Cardiac fibroblast (primary cell): ENCODE measurements at regions not wholly inside any gene's neighbourhood (a gene's known extent, or its start where the extent isn't known, plus 50 kb on each side); places are given as distances from the start of the nearest gene placed in this dataset.

Experiments used
- DNase-seq, 2 donors: peaks; one replicate each; pipeline versions ENCODE4 v3.0.0 to v3.0.0-alpha.2; 2010; ENCODE audit warnings: low read depth in 2 of 2
- H3K4me3 ChIP-seq, 2 donors: replicated peaks in 1 of 2; 1 replicate in 1 of 2; 2 replicates in 1 of 2; pipeline ENCODE4 v1.5.1; 2011; ENCODE audit warnings: low read depth in 2 of 2, low read length in 2 of 2, mild to moderate bottlenecking in 2 of 2, moderate library complexity in 1 of 2
- TF ChIP-seq, protein P1 (sequence below): IDR thresholded peaks from one replicate; pipeline ENCODE4 v1.5.1; 2011; ENCODE audit warnings: low read depth, mild to moderate bottlenecking, low read length, inconsistent platforms

DNA sequence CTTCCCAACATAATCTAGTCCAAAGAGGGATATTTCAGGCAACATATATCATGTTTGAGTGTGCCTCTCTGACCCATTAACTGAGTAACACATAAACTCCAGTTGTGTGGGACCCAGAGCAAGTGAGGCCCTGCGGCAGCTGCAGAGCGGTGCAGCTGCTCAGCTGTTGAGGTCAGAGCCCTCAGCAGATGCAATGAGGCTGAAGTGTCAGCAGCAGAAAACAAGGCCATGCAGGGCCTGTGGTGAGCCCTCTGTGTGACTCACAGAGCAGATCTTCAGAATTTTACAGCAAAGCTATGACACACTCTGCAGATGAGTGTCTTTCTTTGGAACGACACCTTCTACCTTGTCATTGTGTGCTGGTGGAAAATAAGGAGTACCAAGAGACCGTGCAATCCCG is 168.5 kb downstream of the CBLN2 start:
- TF ChIP-seq, protein P1, sequence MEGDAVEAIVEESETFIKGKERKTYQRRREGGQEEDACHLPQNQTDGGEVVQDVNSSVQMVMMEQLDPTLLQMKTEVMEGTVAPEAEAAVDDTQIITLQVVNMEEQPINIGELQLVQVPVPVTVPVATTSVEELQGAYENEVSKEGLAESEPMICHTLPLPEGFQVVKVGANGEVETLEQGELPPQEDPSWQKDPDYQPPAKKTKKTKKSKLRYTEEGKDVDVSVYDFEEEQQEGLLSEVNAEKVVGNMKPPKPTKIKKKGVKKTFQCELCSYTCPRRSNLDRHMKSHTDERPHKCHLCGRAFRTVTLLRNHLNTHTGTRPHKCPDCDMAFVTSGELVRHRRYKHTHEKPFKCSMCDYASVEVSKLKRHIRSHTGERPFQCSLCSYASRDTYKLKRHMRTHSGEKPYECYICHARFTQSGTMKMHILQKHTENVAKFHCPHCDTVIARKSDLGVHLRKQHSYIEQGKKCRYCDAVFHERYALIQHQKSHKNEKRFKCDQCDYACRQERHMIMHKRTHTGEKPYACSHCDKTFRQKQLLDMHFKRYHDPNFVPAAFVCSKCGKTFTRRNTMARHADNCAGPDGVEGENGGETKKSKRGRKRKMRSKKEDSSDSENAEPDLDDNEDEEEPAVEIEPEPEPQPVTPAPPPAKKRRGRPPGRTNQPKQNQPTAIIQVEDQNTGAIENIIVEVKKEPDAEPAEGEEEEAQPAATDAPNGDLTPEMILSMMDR, result no peak
- DNase-seq, result no peak

DNA sequence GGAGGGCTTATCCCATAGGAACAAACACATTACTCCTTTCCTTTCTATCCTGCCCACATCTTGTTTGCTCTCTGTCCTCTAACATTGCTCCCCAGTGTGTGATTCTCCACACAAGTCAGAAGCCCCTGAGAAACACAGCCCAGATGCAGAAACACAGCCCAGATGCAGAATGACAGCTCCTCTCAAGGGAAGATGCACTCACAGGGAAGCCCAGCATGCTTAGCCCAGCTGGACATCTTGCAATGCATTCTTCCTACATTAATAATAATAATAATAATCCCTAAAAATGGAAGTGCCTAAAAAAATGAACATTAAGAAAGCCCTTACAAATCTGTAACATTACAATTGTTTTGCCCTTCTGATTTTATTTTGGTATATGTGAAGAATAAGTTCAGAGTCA is 172.1 kb downstream of the CBLN2 start:
- TF ChIP-seq, protein P1, result no peak
- H3K4me3 ChIP-seq, result no peak overlapping the region

More for the DNA sequence above, 168.5 kb downstream of the CBLN2 start:
- no peak overlapping the region for H3K4me3 ChIP-seq

DNA sequence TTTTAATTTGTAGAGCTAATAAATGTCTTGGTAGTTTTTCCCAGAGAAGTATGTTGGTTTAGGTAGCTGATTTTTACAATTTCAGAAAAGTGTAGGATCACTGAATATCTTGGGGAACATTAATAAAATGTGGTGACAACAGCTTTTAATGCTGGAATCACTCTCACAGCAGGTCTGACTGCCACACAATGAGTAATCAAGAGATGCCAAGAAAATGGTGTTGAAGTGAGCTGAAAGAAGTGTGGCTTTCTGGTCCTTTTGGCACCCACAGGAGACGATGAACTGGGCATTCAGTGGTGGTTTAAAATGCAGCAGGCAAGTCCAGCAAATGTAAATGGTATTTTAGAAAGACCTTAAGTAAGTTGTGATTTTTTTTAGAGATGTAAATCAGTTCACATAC is 175.8 kb downstream of the CBLN2 start:
- H3K4me3 ChIP-seq, result no peak overlapping the region
- DNase-seq, result no peak
- TF ChIP-seq, protein P1, result no peak

More for the DNA sequence above, 172.1 kb downstream of the CBLN2 start:
- no peak for DNase-seq

DNA sequence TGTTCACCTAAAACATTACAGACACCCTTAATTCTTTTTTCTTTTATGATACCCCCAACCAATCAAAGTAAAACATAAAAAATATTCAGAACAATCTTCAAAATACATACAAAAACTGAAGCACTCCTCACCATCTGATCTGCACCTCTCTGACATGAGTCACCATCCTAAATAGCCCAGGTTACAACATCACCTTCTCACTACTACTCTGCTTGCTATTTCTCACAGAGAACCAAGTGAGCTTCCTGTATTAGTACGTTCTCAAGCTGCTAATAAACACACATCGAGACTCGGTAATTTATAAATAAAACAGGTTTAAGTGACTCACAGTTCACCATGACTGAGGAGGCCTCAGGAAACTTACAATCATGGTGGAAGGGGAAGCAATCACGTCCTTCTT is 183.5 kb downstream of the CBLN2 start:
- no peak overlapping the region for H3K4me3 ChIP-seq
- TF ChIP-seq, protein P1, result no peak
- DNase-seq, result no peak

DNA sequence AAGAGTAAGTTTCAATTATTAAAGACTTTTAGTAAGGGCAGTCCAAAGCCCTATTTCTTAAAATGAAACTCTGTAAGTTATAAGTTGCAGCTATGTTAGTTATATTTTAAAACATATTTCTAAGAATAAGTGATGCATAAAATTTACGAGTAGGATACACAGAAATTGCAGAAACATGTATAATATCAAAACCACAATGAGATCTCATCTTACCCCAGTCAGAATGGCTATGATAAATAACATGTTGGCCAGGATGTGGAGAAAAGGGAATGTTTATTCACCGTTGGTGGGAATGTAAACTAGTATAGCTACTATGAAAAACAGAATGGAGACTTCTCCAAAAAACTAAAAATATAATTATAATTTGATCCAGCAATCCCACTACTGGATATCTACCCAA is 201.2 kb downstream of the CBLN2 start:
- no peak overlapping the region for H3K4me3 ChIP-seq
- TF ChIP-seq, protein P1, result no peak
- DNase-seq, result no peak

DNA sequence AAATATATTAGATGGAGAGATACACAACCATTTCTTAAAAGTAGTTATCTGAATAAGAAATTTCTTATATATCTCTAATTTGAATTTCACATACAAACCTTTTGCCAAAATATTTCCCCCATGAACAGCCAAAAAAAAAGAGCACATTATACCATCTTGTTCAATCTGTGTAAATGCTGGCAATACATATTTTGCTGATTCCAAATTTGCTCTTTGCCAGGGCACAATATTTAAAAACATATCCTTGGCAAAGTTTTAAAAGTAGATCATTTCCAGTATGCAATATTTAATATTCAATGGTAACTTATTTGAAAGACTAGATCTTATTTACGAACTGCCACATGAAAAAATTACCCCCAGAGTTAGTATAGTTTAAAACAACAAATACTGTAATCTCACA is 204.2 kb downstream of the CBLN2 start:
- no peak for DNase-seq
- H3K4me3 ChIP-seq, result no peak overlapping the region
- TF ChIP-seq, protein P1, result no peak

DNA sequence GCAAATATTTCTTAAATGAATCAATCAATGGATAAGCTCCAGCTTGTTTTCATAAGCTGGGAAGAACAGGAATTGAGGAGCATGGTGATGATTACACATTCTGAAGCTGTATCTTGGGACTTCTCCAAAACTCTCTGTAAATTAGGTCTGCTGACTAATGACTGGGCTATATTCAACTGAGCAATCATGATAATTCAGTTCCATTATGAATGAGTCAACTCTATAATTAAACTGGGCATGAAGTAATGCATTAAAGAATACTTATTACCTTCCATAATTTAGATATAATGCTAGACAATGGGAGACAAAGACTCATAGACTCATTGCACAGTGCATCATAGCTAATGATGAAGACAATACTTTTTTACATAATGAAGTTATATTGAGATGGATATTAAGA is 207.4 kb downstream of the CBLN2 start:
- TF ChIP-seq, protein P1, result no peak
- DNase-seq, result no peak
- H3K4me3 ChIP-seq, result no peak overlapping the region
